ENCODE measurements at regions not wholly inside any gene's neighbourhood (a gene's known extent, or its start where the extent isn't known, plus 50 kb on each side); places are given as distances from the start of the nearest gene placed in this dataset.

DNA sequence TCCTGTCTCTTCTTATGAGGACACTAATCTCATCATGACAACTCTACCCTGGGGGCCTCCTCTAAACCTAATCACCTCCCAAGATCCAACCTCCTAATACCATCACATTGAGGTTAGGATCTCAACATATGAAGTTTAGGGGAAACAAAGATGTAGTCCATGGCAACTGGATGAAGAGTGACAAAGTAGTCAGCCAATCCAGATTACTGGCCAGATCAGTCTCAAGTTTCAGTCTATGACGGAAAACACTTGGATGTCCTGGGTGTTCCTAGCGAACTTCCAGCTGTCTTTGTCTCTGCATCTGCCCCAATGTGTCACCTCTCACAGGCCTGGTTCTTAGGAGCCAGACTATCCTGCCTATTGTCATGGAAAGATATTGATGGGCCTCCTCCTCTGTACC, 630.8 kb downstream of the AACS start:
- TF ChIP-seq, protein P1, sequence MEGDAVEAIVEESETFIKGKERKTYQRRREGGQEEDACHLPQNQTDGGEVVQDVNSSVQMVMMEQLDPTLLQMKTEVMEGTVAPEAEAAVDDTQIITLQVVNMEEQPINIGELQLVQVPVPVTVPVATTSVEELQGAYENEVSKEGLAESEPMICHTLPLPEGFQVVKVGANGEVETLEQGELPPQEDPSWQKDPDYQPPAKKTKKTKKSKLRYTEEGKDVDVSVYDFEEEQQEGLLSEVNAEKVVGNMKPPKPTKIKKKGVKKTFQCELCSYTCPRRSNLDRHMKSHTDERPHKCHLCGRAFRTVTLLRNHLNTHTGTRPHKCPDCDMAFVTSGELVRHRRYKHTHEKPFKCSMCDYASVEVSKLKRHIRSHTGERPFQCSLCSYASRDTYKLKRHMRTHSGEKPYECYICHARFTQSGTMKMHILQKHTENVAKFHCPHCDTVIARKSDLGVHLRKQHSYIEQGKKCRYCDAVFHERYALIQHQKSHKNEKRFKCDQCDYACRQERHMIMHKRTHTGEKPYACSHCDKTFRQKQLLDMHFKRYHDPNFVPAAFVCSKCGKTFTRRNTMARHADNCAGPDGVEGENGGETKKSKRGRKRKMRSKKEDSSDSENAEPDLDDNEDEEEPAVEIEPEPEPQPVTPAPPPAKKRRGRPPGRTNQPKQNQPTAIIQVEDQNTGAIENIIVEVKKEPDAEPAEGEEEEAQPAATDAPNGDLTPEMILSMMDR (IDR thresholded peaks at IDR 0.05), result no peak
- no peak for TF ChIP-seq POLR2A (IDR thresholded peaks at IDR 0.05)
